AG09319 (cell line): ENCODE measurements at regions not wholly inside any gene's neighbourhood (a gene's known extent, or its start where the extent isn't known, plus 50 kb on each side); places are given as distances from the start of the nearest gene placed in this dataset.

Source experiments
- DNase-seq: peaks from one replicate; pipeline ENCODE4 v3.0.0-alpha.2; 2010; ENCODE audit warnings: low read depth; ENCODE audit errors: extremely low read depth
- CTCF ChIP-seq: IDR thresholded peaks from 2 replicates; pipeline ENCODE4 v1.5.1; 2011; ENCODE audit warnings: low read depth, mild to moderate bottlenecking, inconsistent platforms, low read length, moderate library complexity

- DNase-seq, result no peak
- no peak for TF ChIP-seq CTCF
These were observed 260.4 kb downstream of the PPARGC1A start for GRCh38 chr4:23629421-23629820.

GRCh38 chr4:23614284-23614892 is 275.5 kb downstream of the PPARGC1A start:
- peak; percentile 13 for TF ChIP-seq CTCF
- DNase-seq, result no peak

GRCh38 chr4:23613782-23614181 is 276.1 kb downstream of the PPARGC1A start:
- no peak for TF ChIP-seq CTCF

GRCh38 chr4:23602720-23603119 is 287.1 kb downstream of the PPARGC1A start:
- TF ChIP-seq CTCF, result no peak
- DNase-seq, result no peak

More at GRCh38 chr4:23613782-23614181, 276.1 kb downstream of the PPARGC1A start:
- no peak for DNase-seq

GRCh38 chr4:23594125-23594524 is 295.7 kb downstream of the PPARGC1A start:
- DNase-seq, result no peak
- TF ChIP-seq CTCF, result no peak

GRCh38 chr4:23590431-23590830 is 299.4 kb downstream of the PPARGC1A start:
- no peak for DNase-seq
- TF ChIP-seq CTCF, result no peak

- no peak for TF ChIP-seq CTCF
- DNase-seq, result no peak
These were observed 305.8 kb downstream of the PPARGC1A start for GRCh38 chr4:23584024-23584423.
